Suprapubic skin (tissue), 4 donors: ENCODE measurements at regions not wholly inside any gene's neighbourhood (a gene's known extent, or its start where the extent isn't known, plus 50 kb on each side); places are given as distances from the start of the nearest gene placed in this dataset.

Experiments used
- CTCF ChIP-seq, 2 donors: fragments of 200-600 bp in 1 of 2; fragments of 450-650 bp in 1 of 2; sonication (generic) in 1 of 2; IDR thresholded peaks; one replicate each; pipeline ENCODE4 v1.5.1; 2016 to 2019; ENCODE audit warnings: antibody characterized with exemption in 2 of 2, mild to moderate bottlenecking in 1 of 2, moderate library complexity in 1 of 2
- EP300 ChIP-seq: sonication (generic); formaldehyde crosslinking; IDR thresholded peaks from one replicate; pipeline ENCODE4 v1.6.1; 2017; ENCODE audit warnings: antibody characterized with exemption
- POLR2AphosphoS5 ChIP-seq, 3 donors: sonication (generic); formaldehyde crosslinking; IDR thresholded peaks; one replicate each; pipeline ENCODE4 v1.6.1; 2017; ENCODE audit warnings: antibody characterized with exemption in 3 of 3

DNA sequence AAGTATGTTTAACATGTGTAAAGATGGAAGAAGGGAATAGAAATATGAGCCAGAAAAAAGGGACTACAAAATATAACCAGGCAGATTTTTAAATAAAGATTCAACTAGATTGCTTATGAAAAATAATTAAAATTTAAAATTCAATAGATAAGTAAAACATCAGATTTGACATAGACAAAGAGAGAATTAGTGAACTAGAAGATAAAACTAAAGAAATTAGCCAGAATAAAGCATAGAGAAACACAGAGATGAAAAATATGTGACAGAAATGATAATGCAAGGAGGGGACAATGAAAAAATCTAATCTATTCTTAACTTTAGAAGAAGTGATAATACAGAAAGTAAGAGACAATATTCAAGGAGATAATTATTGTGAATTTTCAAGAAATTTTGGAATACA lies 222.6 kb upstream of the PMFBP1 start:
- no peak for TF ChIP-seq POLR2AphosphoS5 (IDR thresholded peaks at IDR 0.05)
- no peak for TF ChIP-seq CTCF (IDR thresholded peaks at IDR 0.05)
- no peak for TF ChIP-seq EP300
